Activated T-cell treated with anti-CD3 and anti-CD28 coated beads for 24 hours (primary cell): ENCODE measurements at regions not wholly inside any gene's neighbourhood (a gene's known extent, or its start where the extent isn't known, plus 50 kb on each side); places are given as distances from the start of the nearest gene placed in this dataset.
"Not testable (repeated sequence)": the region's sequence is repeated elsewhere in the genome, so short reads cannot be mapped to it uniquely, and the experiment has no call there.

ENCODE experiments used
- DNase-seq: peaks from one replicate; pipeline ENCODE4 v3.0.0-alpha.2; 2020; ENCODE audit warnings: low read depth

GRCh38 chr7:86592185-86592584, 51.5 kb upstream of the GRM3 start:
- DNase-seq, result no peak

- DNase-seq, result no peak
Measured at GRCh38 chr7:86574006-86574405, 69.7 kb upstream of the GRM3 start.

GRCh38 chr7:86558680-86559501, 84.8 kb upstream of the GRM3 start:
- DNase-seq, result no peak

GRCh38 chr7:86534641-86535040, 109.1 kb upstream of the GRM3 start:
- no peak for DNase-seq

- DNase-seq, result no peak
Measured at GRCh38 chr7:86504229-86504628, 139.5 kb upstream of the GRM3 start.

- no peak for DNase-seq
Measured at GRCh38 chr7:86499986-86500385, 143.7 kb upstream of the GRM3 start.

- DNase-seq, result no peak
Measured at GRCh38 chr7:86485827-86486226, 157.9 kb upstream of the GRM3 start.

- DNase-seq, result no peak
Measured at GRCh38 chr7:86479144-86479543, 164.6 kb upstream of the GRM3 start.

GRCh38 chr7:86477343-86477935, 166.3 kb upstream of the GRM3 start:
- DNase-seq, result no peak

GRCh38 chr7:86470763-86471162, 172.9 kb upstream of the GRM3 start:
- DNase-seq, result no peak

GRCh38 chr7:86469680-86470295, 173.9 kb upstream of the GRM3 start:
- peak; percentile 13 for DNase-seq

- no peak for DNase-seq
Measured at GRCh38 chr7:86454753-86455152, 189.0 kb upstream of the GRM3 start.

GRCh38 chr7:86453454-86453853, 190.3 kb upstream of the GRM3 start:
- DNase-seq, result no peak

GRCh38 chr7:86448856-86449255, 194.9 kb upstream of the GRM3 start:
- DNase-seq, result no peak

- no peak for DNase-seq
Measured at GRCh38 chr7:86445285-86445684, 198.4 kb upstream of the GRM3 start.

- DNase-seq, result no peak
Measured at GRCh38 chr7:86444245-86444644, 199.5 kb upstream of the GRM3 start.

- DNase-seq, result not testable (repeated sequence)
Measured at GRCh38 chr7:86440420-86440819, 203.3 kb upstream of the GRM3 start.

GRCh38 chr7:86437951-86438450, 205.7 kb upstream of the GRM3 start:
- DNase-seq, result no peak

- no peak for DNase-seq
Measured at GRCh38 chr7:86431761-86432160, 211.9 kb upstream of the GRM3 start.

- DNase-seq, result no peak
Measured at GRCh38 chr7:86411814-86412213, 231.9 kb upstream of the GRM3 start.

- DNase-seq, result no peak
Measured at GRCh38 chr7:86407291-86407690, 236.4 kb upstream of the GRM3 start.

- no peak for DNase-seq
Measured at GRCh38 chr7:86391813-86392212, 251.9 kb upstream of the GRM3 start.

- DNase-seq, result not testable (repeated sequence)
Measured at GRCh38 chr7:86375602-86376001, 268.1 kb upstream of the GRM3 start.
